ENCODE measurements at regions not wholly inside any gene's neighbourhood (a gene's known extent, or its start where the extent isn't known, plus 50 kb on each side); places are given as distances from the start of the nearest gene placed in this dataset.

- intact Hi-C loops (cut with micrococcal nuclease; ENCODE audit: unreplicated experiment) = no loop called here
- ChIA-PET POLR2A (ENCODE audit: unreplicated experiment) (no interaction called here), CTCF (no interaction called here)
- Histone ChIP-seq H4K20me1 (ENCODE audit: insufficient read depth) (no peaks in the 10 kb centered on the region), H3K27me3 (ENCODE audit: insufficient read depth, low read depth) (no peaks in the 10 kb centered on the region), H3K9me3 (ENCODE audit: insufficient read depth, low read depth) (no peaks in the 10 kb centered on the region), H3K27ac (no peak overlapping the region), H3K9me2 (ENCODE audit: insufficient read depth) (no peaks in the 10 kb centered on the region), H2AFZ (no peak overlapping the region), H3K4me1 (replicated peaks; ENCODE audit: insufficient read depth) (no peaks in the 10 kb centered on the region), H3F3A (ENCODE audit: insufficient read depth, low read depth) (no peaks in the 10 kb centered on the region), H3K4me2 (no peak overlapping the region), H3K36me3 (ENCODE audit: low read depth) (no peaks in the 10 kb centered on the region), H3K79me2 (ENCODE audit: low read depth) (no peaks in the 10 kb centered on the region), H3K4me3 (no peak overlapping the region)
- DNase-seq = no peak
- no TSS peak for BruUV-seq (replicated peaks)
- no peak for TF ChIP-seq CTCF (conservative IDR thresholded peaks at IDR 0.05)
These were observed 382.9 kb upstream of the DPH6 start for GRCh38 chr15:35928847-35929246.

GRCh38 chr15:35929740-35930444, 383.9 kb upstream of the DPH6 start:
- Histone ChIP-seq H3K27me3 (ENCODE audit: insufficient read depth, low read depth) (no peaks in the 10 kb centered on the region), H3F3A (ENCODE audit: insufficient read depth, low read depth) (no peaks in the 10 kb centered on the region), H3K36me3 (ENCODE audit: low read depth) (no peaks in the 10 kb centered on the region), H3K4me2 (no peak overlapping the region), H3K9me3 (ENCODE audit: insufficient read depth, low read depth) (no peaks in the 10 kb centered on the region), H3K27ac (no peak overlapping the region), H3K79me2 (ENCODE audit: low read depth) (no peaks in the 10 kb centered on the region), H4K20me1 (ENCODE audit: insufficient read depth) (no peaks in the 10 kb centered on the region), H3K4me1 (replicated peaks; ENCODE audit: insufficient read depth) (no peaks in the 10 kb centered on the region), H2AFZ (no peak overlapping the region), H3K9me2 (ENCODE audit: insufficient read depth) (no peaks in the 10 kb centered on the region), H3K4me3 (no peak overlapping the region)
- no TSS peak for BruUV-seq (replicated peaks)
- ChIA-PET POLR2A (ENCODE audit: unreplicated experiment) (no interaction called here), CTCF (no interaction called here)
- intact Hi-C loops (cut with micrococcal nuclease; ENCODE audit: unreplicated experiment) = no loop called here
- TF ChIP-seq CTCF (conservative IDR thresholded peaks at IDR 0.05) (no peak), EZH2 (IDR thresholded peaks at IDR 0.05; ENCODE audit: low read depth) (no peak)
- no peak for DNase-seq

- H3K4me3 ChIP-seq = no peak overlapping the region
- TF ChIP-seq EZH2 (IDR thresholded peaks at IDR 0.05; ENCODE audit: low read depth) (no peak), CTCF (conservative IDR thresholded peaks at IDR 0.05) (no peak)
- no peak overlapping the region for H2AFZ ChIP-seq
- H3K79me2 ChIP-seq (ENCODE audit: low read depth) = no peaks in the 10 kb centered on the region
- no peaks in the 10 kb centered on the region for H3K27me3 ChIP-seq (ENCODE audit: insufficient read depth, low read depth)
- no peaks in the 10 kb centered on the region for H3K36me3 ChIP-seq (ENCODE audit: low read depth)
- no peaks in the 10 kb centered on the region for H3F3A ChIP-seq (ENCODE audit: insufficient read depth, low read depth)
- H4K20me1 ChIP-seq (ENCODE audit: insufficient read depth) = no peaks in the 10 kb centered on the region
- no peak overlapping the region for H3K27ac ChIP-seq
- H3K4me2 ChIP-seq = no peak overlapping the region
- no peak for DNase-seq
- POLR2A ChIA-PET (ENCODE audit: unreplicated experiment) = no interaction called here
- H3K9me3 ChIP-seq (ENCODE audit: insufficient read depth, low read depth) = no peaks in the 10 kb centered on the region
- no peaks in the 10 kb centered on the region for H3K9me2 ChIP-seq (ENCODE audit: insufficient read depth)
- BruUV-seq (replicated peaks) = no TSS peak
- no peaks in the 10 kb centered on the region for H3K4me1 ChIP-seq (replicated peaks; ENCODE audit: insufficient read depth)
- CTCF ChIA-PET = no interaction called here
- intact Hi-C loops (cut with micrococcal nuclease; ENCODE audit: unreplicated experiment) = no loop called here
These were observed 385.9 kb upstream of the DPH6 start for GRCh38 chr15:35931799-35932341.

All from PC-9 (cell line).